Smooth muscle cell (in vitro differentiated cells): ENCODE measurements at regions not wholly inside any gene's neighbourhood (a gene's known extent, or its start where the extent isn't known, plus 50 kb on each side); places are given as distances from the start of the nearest gene placed in this dataset.

Experiments used
- DNase-seq: peaks from one replicate; lab custom pipeline; 2025; ENCODE audit not compliant: unreplicated experiment; lab: John Stamatoyannopoulos, UW
- H2AFZ ChIP-seq: fragments of 200-600 bp; sonication (generic); 2 replicates; pipeline ENCODE4 v1.6.0; 2016; ENCODE audit warnings: antibody characterized with exemption, low read depth, mild to moderate bottlenecking
- H3F3A ChIP-seq: fragments of 200-600 bp; sonication (generic); 2 replicates; pipeline ENCODE4 v1.6.0; 2017; ENCODE audit warnings: antibody characterized with exemption, low read depth
- H3K27ac ChIP-seq: fragments of 200-600 bp; sonication (generic); 2 replicates; pipeline ENCODE4 v1.5.1; 2016; ENCODE audit warnings: low read depth, mild to moderate bottlenecking
- H3K27me3 ChIP-seq: fragments of 200-600 bp; sonication (generic); 2 replicates; pipeline ENCODE4 v1.6.1; 2016; ENCODE audit warnings: low read depth, mild to moderate bottlenecking
- H3K36me3 ChIP-seq: fragments of 200-600 bp; sonication (generic); 2 replicates; pipeline ENCODE4 v1.5.1; 2016; ENCODE audit warnings: low read depth
- H3K4me1 ChIP-seq: fragments of 200-600 bp; sonication (generic); 2 replicates; pipeline ENCODE4 v1.5.1; 2016; ENCODE audit warnings: low read depth
- H3K4me2 ChIP-seq: fragments of 200-600 bp; sonication (generic); 2 replicates; pipeline ENCODE4 v1.6.0; 2016; ENCODE audit warnings: mild to moderate bottlenecking
- H3K4me3 ChIP-seq: fragments of 200-600 bp; sonication (generic); 2 replicates; pipeline ENCODE4 v1.5.1; 2016; ENCODE audit warnings: mild to moderate bottlenecking
- H3K79me2 ChIP-seq: fragments of 200-600 bp; sonication (generic); 2 replicates; pipeline ENCODE4 v1.6.0; 2016; ENCODE audit warnings: low read depth, mild to moderate bottlenecking
- H3K9ac ChIP-seq: fragments of 200-600 bp; sonication (generic); 2 replicates; pipeline ENCODE4 v1.6.0; 2016; ENCODE audit warnings: low read depth
- H3K9me3 ChIP-seq: fragments of 200-600 bp; sonication (generic); replicated peaks from 2 replicates; pipeline ENCODE4 v1.5.1; 2016; ENCODE audit warnings: low read depth
- H4K20me1 ChIP-seq: fragments of 200-600 bp; sonication (generic); 2 replicates; pipeline ENCODE4 v1.6.0; 2016; ENCODE audit warnings: low read depth
- CTCF ChIP-seq: fragments of 200-600 bp; sonication (generic); IDR thresholded peaks from 2 replicates; pipeline ENCODE4 v1.5.1; 2017; ENCODE audit warnings: borderline replicate concordance, mild to moderate bottlenecking, antibody characterized with exemption; ENCODE audit not compliant: insufficient read depth, poor library complexity, severe bottlenecking
- WGBS: methylation state at CpG from one replicate; pipeline ENCODE4 v1.1.7; 2016; ENCODE audit warnings: low lambda C conversion rate; 5-methylcytosine and 5-hydroxymethylcytosine counted together

- WGBS, result 90% methylated on average over 6 of the region's 6 CpGs
Measured at GRCh38 chr12:84198294-84198946, 714.2 kb downstream of the SLC6A15 start.

GRCh38 chr12:84191779-84192178, 720.8 kb downstream of the SLC6A15 start:
- H3K4me1 ChIP-seq, result no peaks in the 10 kb centered on the region
- H3K79me2 ChIP-seq, result no peaks in the 10 kb centered on the region
- no peak for TF ChIP-seq CTCF
- no peak overlapping the region for H3K4me2 ChIP-seq
- DNase-seq, result no peak
- H3K27me3 ChIP-seq, result no peaks in the 10 kb centered on the region
- no peaks in the 10 kb centered on the region for H3F3A ChIP-seq
- WGBS, result 73% methylated on average over 3 of the region's 3 CpGs
- no peak overlapping the region for H3K27ac ChIP-seq
- no peaks in the 10 kb centered on the region for H3K9me3 ChIP-seq
- H3K9ac ChIP-seq, result no peak overlapping the region
- H4K20me1 ChIP-seq, result no peaks in the 10 kb centered on the region
- no peak overlapping the region for H2AFZ ChIP-seq
- no peak overlapping the region for H3K4me3 ChIP-seq
- H3K36me3 ChIP-seq, result no peaks in the 10 kb centered on the region

More at GRCh38 chr12:84198294-84198946, 714.2 kb downstream of the SLC6A15 start:
- no peaks in the 10 kb centered on the region for H4K20me1 ChIP-seq
- H3F3A ChIP-seq, result no peaks in the 10 kb centered on the region
- no peak overlapping the region for H3K4me3 ChIP-seq
- H3K4me1 ChIP-seq, result no peaks in the 10 kb centered on the region
- no peaks in the 10 kb centered on the region for H3K36me3 ChIP-seq
- no peaks in the 10 kb centered on the region for H3K79me2 ChIP-seq
- no peak overlapping the region for H3K4me2 ChIP-seq
- H3K9me3 ChIP-seq, result no peaks in the 10 kb centered on the region
- no peak overlapping the region for H3K27ac ChIP-seq
- DNase-seq, result no peak
- no peaks in the 10 kb centered on the region for H3K27me3 ChIP-seq
- H3K9ac ChIP-seq, result no peak overlapping the region
- H2AFZ ChIP-seq, result no peak overlapping the region
- TF ChIP-seq CTCF, result no peak

GRCh38 chr12:84186433-84186832, 726.2 kb downstream of the SLC6A15 start:
- Histone ChIP-seq H2AFZ (no peak overlapping the region), H3K27ac (no peak overlapping the region), H4K20me1 (no peaks in the 10 kb centered on the region), H3K4me3 (no peak overlapping the region), H3K4me1 (no peaks in the 10 kb centered on the region), H3K79me2 (no peaks in the 10 kb centered on the region), H3K4me2 (no peak overlapping the region), H3K9me3 (no peaks in the 10 kb centered on the region), H3K9ac (no peak overlapping the region), H3F3A (no peaks in the 10 kb centered on the region), H3K36me3 (no peaks in the 10 kb centered on the region), H3K27me3 (no peaks in the 10 kb centered on the region)
- no peak for DNase-seq
- WGBS, result 23% methylated on average over 1 of the region's 1 CpG
- TF ChIP-seq CTCF, result no peak

GRCh38 chr12:84183576-84183975, 729.0 kb downstream of the SLC6A15 start:
- Histone ChIP-seq H3F3A (no peaks in the 10 kb centered on the region), H3K79me2 (no peaks in the 10 kb centered on the region), H3K9ac (no peak overlapping the region), H3K4me1 (no peaks in the 10 kb centered on the region), H3K27ac (no peak overlapping the region), H3K4me2 (no peak overlapping the region), H2AFZ (no peak overlapping the region), H4K20me1 (no peaks in the 10 kb centered on the region), H3K36me3 (no peaks in the 10 kb centered on the region), H3K9me3 (no peaks in the 10 kb centered on the region), H3K27me3 (no peaks in the 10 kb centered on the region), H3K4me3 (no peak overlapping the region)
- no peak for DNase-seq
- TF ChIP-seq CTCF, result no peak
- WGBS, result 58% methylated on average over 2 of the region's 2 CpGs
